GM10266 (cell line): ENCODE measurements at regions not wholly inside any gene's neighbourhood (a gene's known extent, or its start where the extent isn't known, plus 50 kb on each side); places are given as distances from the start of the nearest gene placed in this dataset.

ENCODE experiments used
- DNase-seq: peaks from one replicate; pipeline ENCODE4 v3.0.0; 2012; ENCODE audit errors: extremely low spot score
- CTCF ChIP-seq: IDR thresholded peaks from 2 replicates; pipeline ENCODE4 v1.5.1; 2012; ENCODE audit warnings: mild to moderate bottlenecking, low read depth; ENCODE audit not compliant: control insufficient read depth, insufficient read depth; ENCODE audit errors: missing control alignments

GRCh38 chr12:75714462-75715322 is 203.3 kb upstream of the KRR1 start:
- DNase-seq = no peak

GRCh38 chr12:75713434-75713833 is 202.0 kb upstream of the KRR1 start:
- no peak for TF ChIP-seq CTCF
- DNase-seq = no peak

More at GRCh38 chr12:75714462-75715322, 203.3 kb upstream of the KRR1 start:
- no peak for TF ChIP-seq CTCF

GRCh38 chr12:75712223-75712622 is 200.8 kb upstream of the KRR1 start:
- TF ChIP-seq CTCF = no peak

GRCh38 chr12:75711271-75711670 is 199.9 kb upstream of the KRR1 start:
- no peak for TF ChIP-seq CTCF
- DNase-seq = no peak

More at GRCh38 chr12:75712223-75712622, 200.8 kb upstream of the KRR1 start:
- DNase-seq = no peak

GRCh38 chr12:75710361-75711069 is 199.1 kb upstream of the KRR1 start:
- TF ChIP-seq CTCF = no peak
- no peak for DNase-seq

- no peak for TF ChIP-seq CTCF
- DNase-seq = no peak
Measured at GRCh38 chr12:75709503-75709902, 198.1 kb upstream of the KRR1 start.

GRCh38 chr12:75708802-75709201 is 197.4 kb upstream of the KRR1 start:
- no peak for DNase-seq
- no peak for TF ChIP-seq CTCF
